GM23338 (cell line): ENCODE measurements at regions not wholly inside any gene's neighbourhood (a gene's known extent, or its start where the extent isn't known, plus 50 kb on each side); places are given as distances from the start of the nearest gene placed in this dataset.
A peak's percentile ranks its signal among the peaks of the same experiment; 100 is the strongest.

Experiments
- ATAC-seq: fragments of 200-7000 bp; cut with Tn5 transposase; 3 replicates; pipeline ENCODE4 v1.9.1; 2020
- DNase-seq: peaks from one replicate; pipeline ENCODE4 v3.0.0-alpha.2; 2015; ENCODE audit warnings: low spot score
- H2AFZ ChIP-seq: fragments of 200-600 bp; sonication (generic); 2 replicates; pipeline ENCODE4 v1.8.0; 2016; ENCODE audit warnings: antibody characterized with exemption, mild to moderate bottlenecking, moderate library complexity
- H3F3A ChIP-seq: fragments of 200-600 bp; sonication (generic); replicated peaks from 2 replicates; pipeline ENCODE4 v1.8.0; 2017; ENCODE audit warnings: antibody characterized with exemption, mixed run types, low read depth
- H3K27ac ChIP-seq: fragments of 200-600 bp; sonication (generic); 2 replicates; pipeline ENCODE4 v1.6.1; 2016; ENCODE audit warnings: low read depth
- H3K27me3 ChIP-seq: fragments of 200-600 bp; sonication (generic); 2 replicates; pipeline ENCODE4 v1.8.0; 2016; ENCODE audit warnings: mild to moderate bottlenecking, mixed run types, moderate library complexity; ENCODE audit not compliant: insufficient read depth
- H3K36me3 ChIP-seq: fragments of 200-600 bp; sonication (generic); 2 replicates; pipeline ENCODE4 v1.8.0; 2016; ENCODE audit warnings: mild to moderate bottlenecking; ENCODE audit not compliant: insufficient read depth
- H3K4me1 ChIP-seq: fragments of 200-600 bp; sonication (generic); 2 replicates; pipeline ENCODE4 v1.8.0; 2016; ENCODE audit warnings: mild to moderate bottlenecking, moderate library complexity; ENCODE audit not compliant: insufficient read depth
- H3K4me2 ChIP-seq: fragments of 200-600 bp; sonication (generic); 2 replicates; pipeline ENCODE4 v1.7.1; 2017; ENCODE audit warnings: mixed run types
- H3K4me3 ChIP-seq: fragments of 200-600 bp; sonication (generic); 2 replicates; pipeline ENCODE4 v1.6.1; 2016; ENCODE audit warnings: mixed run types
- H3K79me2 ChIP-seq: fragments of 200-600 bp; sonication (generic); replicated peaks from 2 replicates; pipeline ENCODE4 v1.8.0; 2017; ENCODE audit warnings: mild to moderate bottlenecking; ENCODE audit not compliant: insufficient read depth
- H3K9me2 ChIP-seq: fragments of 200-600 bp; sonication (generic); 2 replicates; pipeline ENCODE4 v1.8.0; 2017; ENCODE audit not compliant: insufficient read depth
- H4K20me1 ChIP-seq: fragments of 200-600 bp; sonication (generic); replicated peaks from 2 replicates; pipeline ENCODE4 v1.8.0; 2017; ENCODE audit warnings: mild to moderate bottlenecking; ENCODE audit not compliant: insufficient read depth
- H3K27ac Mint-ChIP-seq: 2 replicates; pipeline ENCODE4 v1.8.0; 2020; ENCODE audit warnings: inconsistent platforms, mild to moderate bottlenecking, moderate library complexity, mixed read lengths
- H3K27me3 Mint-ChIP-seq: 3 replicates; pipeline ENCODE4 v1.8.0; 2022; ENCODE audit warnings: low read depth, mild to moderate bottlenecking, moderate library complexity, mixed read lengths, inconsistent platforms; ENCODE audit not compliant: insufficient read depth, poor library complexity
- H3K36me3 Mint-ChIP-seq: 3 replicates; pipeline ENCODE4 v1.8.0; 2021; ENCODE audit warnings: low read depth, mild to moderate bottlenecking, inconsistent platforms, moderate library complexity, mixed read lengths
- H3K4me1 Mint-ChIP-seq: 3 replicates; pipeline ENCODE4 v1.8.0; 2020; ENCODE audit warnings: mild to moderate bottlenecking, inconsistent platforms, mixed read lengths
- H3K4me3 Mint-ChIP-seq: 3 replicates; pipeline ENCODE4 v1.8.0; 2021; ENCODE audit warnings: moderate library complexity, mild to moderate bottlenecking, inconsistent platforms, mixed read lengths
- H3K9me3 Mint-ChIP-seq: 3 replicates; pipeline ENCODE4 v1.8.0; 2020; ENCODE audit warnings: moderate library complexity, mild to moderate bottlenecking, inconsistent platforms, mixed read lengths
- CTCF ChIP-seq, 2 experiments: fragments of 200-600 bp in 1 of 2; sonication (generic) in 1 of 2; conservative IDR thresholded peaks; 2 replicates each; pipeline versions ENCODE4 v1.5.1 to v1.6.1; 2016 to 2017; ENCODE audit warnings: antibody characterized with exemption in 2 of 2, low read depth in 2 of 2, mild to moderate bottlenecking in 2 of 2, moderate library complexity in 1 of 2
- ETS1 ChIP-seq: IDR thresholded peaks from 2 replicates; pipeline ENCODE4 v1.6.1; 2016; ENCODE audit warnings: antibody characterized with exemption
- EZH2 ChIP-seq: fragments of 200-600 bp; sonication (generic); IDR thresholded peaks from one replicate; pipeline ENCODE4 v1.8.0; 2017; ENCODE audit warnings: antibody characterized with exemption, mild to moderate bottlenecking, low read depth; ENCODE audit not compliant: unreplicated experiment
- EZH2phosphoT487 ChIP-seq: fragments of 200-600 bp; sonication (generic); IDR thresholded peaks from one replicate; pipeline ENCODE4 v1.8.1; 2018; ENCODE audit warnings: antibody characterized with exemption; ENCODE audit not compliant: unreplicated experiment
- JUNB ChIP-seq: IDR thresholded peaks from one replicate; pipeline ENCODE4 v1.6.1; 2016; ENCODE audit warnings: antibody characterized with exemption; ENCODE audit not compliant: unreplicated experiment
- POLR2AphosphoS5 ChIP-seq: IDR thresholded peaks from 2 replicates; pipeline ENCODE4 v1.6.1; 2016; ENCODE audit warnings: antibody characterized with exemption, low read depth
- REST ChIP-seq: IDR thresholded peaks from one replicate; pipeline ENCODE4 v1.6.1; 2018; ENCODE audit warnings: antibody characterized with exemption; ENCODE audit not compliant: unreplicated experiment
- STAT1 ChIP-seq: IDR thresholded peaks from one replicate; pipeline ENCODE4 v1.6.1; 2016; ENCODE audit warnings: antibody characterized with exemption; ENCODE audit not compliant: unreplicated experiment
- ZNF331 ChIP-seq: fragments of 250-450 bp; sonication (Bioruptor Pico); IDR thresholded peaks from 2 replicates; pipeline ENCODE4 v1.5.0; 2020; ENCODE audit warnings: low read depth, mild to moderate bottlenecking, moderate library complexity
- ZNF462 ChIP-seq: fragments of 250-450 bp; sonication (Bioruptor Pico); IDR thresholded peaks from 2 replicates; pipeline ENCODE4 v1.5.0; 2020; ENCODE audit warnings: mild to moderate bottlenecking, moderate library complexity

GRCh38 chr11:106159836-106160235 is 82.4 kb downstream of the AASDHPPT start (continued):
- TF ChIP-seq CTCF (conservative IDR thresholded peaks at IDR 0.05; ENCODE audit: low read depth in 2 of 2), result no peak
- TF ChIP-seq REST, result no peak
- no peak for TF ChIP-seq ZNF331 (CRISPR knock-in tag)

GRCh38 chr11:106160494-106160893 is 83.0 kb downstream of the AASDHPPT start:
- DNase-seq, result no peak
- H3K4me1 ChIP-seq, result no peaks in the 10 kb centered on the region
- no peak for TF ChIP-seq ETS1
- no peak for TF ChIP-seq STAT1
- TF ChIP-seq ZNF462 (CRISPR knock-in tag), result no peak
- no peak for TF ChIP-seq JUNB
- TF ChIP-seq EZH2phosphoT487, result no peak
- TF ChIP-seq POLR2AphosphoS5, result no peak
- TF ChIP-seq EZH2, result no peak
- no peak overlapping the region for H3K4me3 ChIP-seq
- no peaks in the 10 kb centered on the region for H3K79me2 ChIP-seq
- no peaks in the 10 kb centered on the region for H3F3A ChIP-seq
- peaks cover 11% of the 10 kb centered on the region; the same call in 2 of the 3 replicates for H3K36me3 Mint-ChIP-seq
- peaks cover 2% of the 10 kb centered on the region for H3K9me2 ChIP-seq
- ATAC-seq, result no peak
- no peak overlapping the region for H3K4me2 ChIP-seq
- H3K27ac ChIP-seq, result no peak overlapping the region
- H3K27ac Mint-ChIP-seq, result no peak overlapping the region
- no peaks in the 10 kb centered on the region for H4K20me1 ChIP-seq
- H3K9me3 Mint-ChIP-seq, result peaks cover 22% of the 10 kb centered on the region
- peak overlapping the region; percentile 72; the same call in 1 of the 2 replicates for H2AFZ ChIP-seq
- H3K36me3 ChIP-seq, result 0 out of 2 replicates have a peak, but pooled peaks cover 4% of the 10 kb centered on the region
- no peaks in the 10 kb centered on the region for H3K4me1 Mint-ChIP-seq
- no peak overlapping the region for H3K4me3 Mint-ChIP-seq
- H3K27me3 ChIP-seq, result no peaks in the 10 kb centered on the region
- no peaks in the 10 kb centered on the region for H3K27me3 Mint-ChIP-seq
